Vagina (tissue), 2 donors: ENCODE measurements at regions not wholly inside any gene's neighbourhood (a gene's known extent, or its start where the extent isn't known, plus 50 kb on each side); places are given as distances from the start of the nearest gene placed in this dataset.

Source experiments
- CTCF ChIP-seq, 3 experiments: fragments of 450-650 bp in 2 of 3; fragments of 200-600 bp in 1 of 3; sonication (generic) in 1 of 3; IDR thresholded peaks; one replicate each; pipeline ENCODE4 v1.5.1; 2017 to 2019; ENCODE audit warnings: antibody characterized with exemption in 3 of 3, mild to moderate bottlenecking in 2 of 3, moderate library complexity in 2 of 3
- POLR2A ChIP-seq, 2 donors: fragments of 450-650 bp; IDR thresholded peaks; one replicate each; pipeline ENCODE4 v1.6.1; 2017; ENCODE audit warnings: antibody characterized with exemption in 2 of 2, mild to moderate bottlenecking in 2 of 2, moderate library complexity in 2 of 2
- POLR2AphosphoS5 ChIP-seq, 2 donors: sonication (generic); formaldehyde crosslinking; IDR thresholded peaks; one replicate each; pipeline ENCODE4 v1.9.0; 2017; ENCODE audit warnings: antibody characterized with exemption in 2 of 2, mild to moderate bottlenecking in 2 of 2, low read depth in 1 of 2; ENCODE audit not compliant: insufficient read depth in 1 of 2

GRCh38 chrX:38868941-38869401 lies 67.7 kb downstream of the MID1IP1 start:
- no peak for TF ChIP-seq POLR2A (IDR thresholded peaks at IDR 0.05)
- TF ChIP-seq CTCF (IDR thresholded peaks at IDR 0.05): no peak
- TF ChIP-seq POLR2AphosphoS5 (IDR thresholded peaks at IDR 0.05; ENCODE audit: insufficient read depth in 1 of 2, low read depth in 1 of 2): no peak
